Neural progenitor cell (in vitro differentiated cells): ENCODE measurements at regions not wholly inside any gene's neighbourhood (a gene's known extent, or its start where the extent isn't known, plus 50 kb on each side); places are given as distances from the start of the nearest gene placed in this dataset.

Source experiments
- EZH2 ChIP-seq: fragments of 200-600 bp; sonication (generic); IDR thresholded peaks from 2 replicates; pipeline ENCODE4 v1.6.1; 2017; ENCODE audit warnings: antibody characterized with exemption, mild to moderate bottlenecking, moderate library complexity
- TF ChIP-seq, protein P1 (sequence below): fragments of 200-600 bp; sonication (generic); IDR thresholded peaks from 2 replicates; pipeline ENCODE4 v1.5.1; 2017; ENCODE audit warnings: antibody characterized with exemption, mild to moderate bottlenecking

DNA sequence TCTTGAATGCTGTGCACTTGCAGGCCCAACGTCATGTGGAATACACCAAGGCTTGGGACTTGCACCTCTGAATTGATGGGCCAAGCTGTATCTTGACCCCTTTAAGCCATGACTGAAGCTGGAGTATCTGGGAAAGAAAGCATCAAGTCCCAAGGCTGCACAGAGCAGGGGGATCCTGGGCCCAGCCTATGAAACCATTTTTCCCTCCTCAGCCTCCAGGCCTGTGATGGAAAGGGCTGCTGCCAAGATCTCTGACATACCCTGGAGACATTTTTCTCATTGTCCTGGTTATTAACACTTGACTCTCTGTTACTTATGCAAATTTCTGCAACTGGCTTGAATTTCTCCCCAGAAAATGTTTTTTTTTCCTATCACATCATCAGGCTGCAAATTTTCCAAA is 174.0 kb upstream of the SNX2 start:
- TF ChIP-seq, protein P1, sequence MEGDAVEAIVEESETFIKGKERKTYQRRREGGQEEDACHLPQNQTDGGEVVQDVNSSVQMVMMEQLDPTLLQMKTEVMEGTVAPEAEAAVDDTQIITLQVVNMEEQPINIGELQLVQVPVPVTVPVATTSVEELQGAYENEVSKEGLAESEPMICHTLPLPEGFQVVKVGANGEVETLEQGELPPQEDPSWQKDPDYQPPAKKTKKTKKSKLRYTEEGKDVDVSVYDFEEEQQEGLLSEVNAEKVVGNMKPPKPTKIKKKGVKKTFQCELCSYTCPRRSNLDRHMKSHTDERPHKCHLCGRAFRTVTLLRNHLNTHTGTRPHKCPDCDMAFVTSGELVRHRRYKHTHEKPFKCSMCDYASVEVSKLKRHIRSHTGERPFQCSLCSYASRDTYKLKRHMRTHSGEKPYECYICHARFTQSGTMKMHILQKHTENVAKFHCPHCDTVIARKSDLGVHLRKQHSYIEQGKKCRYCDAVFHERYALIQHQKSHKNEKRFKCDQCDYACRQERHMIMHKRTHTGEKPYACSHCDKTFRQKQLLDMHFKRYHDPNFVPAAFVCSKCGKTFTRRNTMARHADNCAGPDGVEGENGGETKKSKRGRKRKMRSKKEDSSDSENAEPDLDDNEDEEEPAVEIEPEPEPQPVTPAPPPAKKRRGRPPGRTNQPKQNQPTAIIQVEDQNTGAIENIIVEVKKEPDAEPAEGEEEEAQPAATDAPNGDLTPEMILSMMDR: no peak
- TF ChIP-seq EZH2: no peak
